H9 (cell line): ENCODE measurements at regions not wholly inside any gene's neighbourhood (a gene's known extent, or its start where the extent isn't known, plus 50 kb on each side); places are given as distances from the start of the nearest gene placed in this dataset.

Experiments used
- DNase-seq: peaks from one replicate; pipeline ENCODE4 v3.0.0-alpha.2; 2017
- H2AFZ ChIP-seq: one replicate; pipeline ENCODE4 v1.6.1; 2013; ENCODE audit warnings: mild to moderate bottlenecking, low read length, control low read depth, moderate library complexity
- H2AK5ac ChIP-seq: 2 replicates; pipeline ENCODE4 v1.6.1; 2013; ENCODE audit warnings: low read length, control low read depth, mixed read lengths; ENCODE audit not compliant: insufficient read length
- H2BK120ac ChIP-seq: one replicate; pipeline ENCODE4 v1.6.1; 2013; ENCODE audit warnings: low read depth, mild to moderate bottlenecking, low read length, control low read depth, inconsistent platforms; ENCODE audit not compliant: poor library complexity, severe bottlenecking
- H2BK12ac ChIP-seq: 2 replicates; pipeline ENCODE4 v1.6.1; 2013; ENCODE audit warnings: low read length, control low read depth, mixed read lengths, low read depth; ENCODE audit not compliant: insufficient read length
- H2BK15ac ChIP-seq: 2 replicates; pipeline ENCODE4 v1.6.1; 2013; ENCODE audit warnings: low read depth, low read length, control low read depth
- H2BK20ac ChIP-seq: one replicate; pipeline ENCODE4 v1.6.1; 2013; ENCODE audit warnings: low read depth, mild to moderate bottlenecking, low read length, control low read depth, inconsistent platforms; ENCODE audit not compliant: poor library complexity, severe bottlenecking
- H2BK5ac ChIP-seq: 2 replicates; pipeline ENCODE4 v1.6.1; 2013; ENCODE audit warnings: low read length, control low read depth, mixed read lengths; ENCODE audit not compliant: insufficient read length
- H3K14ac ChIP-seq: 2 replicates; pipeline ENCODE4 v1.6.1; 2013; ENCODE audit warnings: low read length, control low read depth; ENCODE audit not compliant: insufficient read depth
- H3K18ac ChIP-seq: 2 replicates; pipeline ENCODE4 v1.6.1; 2013; ENCODE audit warnings: low read depth, mild to moderate bottlenecking, mixed read lengths, low read length, control low read depth; ENCODE audit not compliant: insufficient read length
- H3K23ac ChIP-seq: 2 replicates; pipeline ENCODE4 v1.6.1; 2013; ENCODE audit warnings: low read length, control low read depth, mixed read lengths, low read depth; ENCODE audit not compliant: insufficient read length
- H3K23me2 ChIP-seq: 2 replicates; pipeline ENCODE4 v1.6.1; 2013; ENCODE audit warnings: low read depth, mild to moderate bottlenecking, mixed read lengths, low read length, control low read depth; ENCODE audit not compliant: insufficient read length, poor library complexity, severe bottlenecking
- H3K27ac ChIP-seq: 2 replicates; pipeline ENCODE4 v1.5.1; 2013; ENCODE audit warnings: low read length, control low read depth, mixed read lengths, low read depth; ENCODE audit not compliant: insufficient read length
- H3K27me3 ChIP-seq: 2 replicates; pipeline ENCODE4 v1.6.1; 2013; ENCODE audit warnings: low read length, control low read depth, inconsistent platforms; ENCODE audit not compliant: insufficient read depth
- H3K4ac ChIP-seq: 2 replicates; pipeline ENCODE4 v1.6.1; 2013; ENCODE audit warnings: low read depth, mild to moderate bottlenecking, control low read depth, inconsistent platforms, low read length, moderate library complexity
- H3K4me1 ChIP-seq: 2 replicates; pipeline ENCODE4 v1.6.1; 2013; ENCODE audit warnings: low read length, control low read depth, inconsistent platforms; ENCODE audit not compliant: insufficient read depth
- H3K4me2 ChIP-seq: 2 replicates; pipeline ENCODE4 v1.6.1; 2013; ENCODE audit warnings: low read length, control low read depth, mixed read lengths; ENCODE audit not compliant: insufficient read length, insufficient read depth
- H3K56ac ChIP-seq: 2 replicates; pipeline ENCODE4 v1.6.1; 2013; ENCODE audit warnings: low read depth, mild to moderate bottlenecking, mixed read lengths, low read length, control low read depth; ENCODE audit not compliant: insufficient read length
- H3K79me1 ChIP-seq: 2 replicates; pipeline ENCODE4 v1.6.1; 2013; ENCODE audit warnings: low read depth, mild to moderate bottlenecking, moderate library complexity, low read length, control low read depth, inconsistent platforms; ENCODE audit not compliant: insufficient read depth, poor library complexity, severe bottlenecking
- H3K79me2 ChIP-seq: 2 replicates; pipeline ENCODE4 v1.6.1; 2013; ENCODE audit warnings: low read length, control low read depth, inconsistent platforms; ENCODE audit not compliant: insufficient read depth
- H3K9ac ChIP-seq: 2 replicates; pipeline ENCODE4 v1.6.1; 2013; ENCODE audit warnings: low read length, control low read depth, mixed read lengths; ENCODE audit not compliant: insufficient read length; ENCODE audit errors: extremely low read depth
- H3K9me3 ChIP-seq: one replicate; pipeline ENCODE4 v1.6.1; 2013; ENCODE audit warnings: low read depth, low read length, inconsistent platforms; ENCODE audit not compliant: control insufficient read depth
- H3T11ph ChIP-seq: one replicate; pipeline ENCODE4 v1.6.1; 2013; ENCODE audit warnings: mild to moderate bottlenecking, low read length, control low read depth, inconsistent platforms
- H4K20me1 ChIP-seq: one replicate; pipeline ENCODE4 v1.6.1; 2013; ENCODE audit not compliant: control insufficient read depth, insufficient read length, insufficient read depth
- H4K5ac ChIP-seq: 2 replicates; pipeline ENCODE4 v1.6.1; 2013; ENCODE audit warnings: low read depth, mild to moderate bottlenecking, mixed read lengths, low read length, control low read depth; ENCODE audit not compliant: insufficient read length
- H4K8ac ChIP-seq: replicated peaks from 2 replicates; pipeline ENCODE4 v1.6.1; 2013; ENCODE audit warnings: low read length, control low read depth, mixed read lengths, low read depth; ENCODE audit not compliant: insufficient read length
- H4K91ac ChIP-seq: 2 replicates; pipeline ENCODE4 v1.6.1; 2013; ENCODE audit warnings: low read depth, mild to moderate bottlenecking, moderate library complexity, mixed read lengths, low read length, control low read depth; ENCODE audit not compliant: insufficient read length
- H3K27ac Mint-ChIP-seq, 3 experiments: 2 replicates in 2 of 3; 3 replicates in 1 of 3; pipeline ENCODE4 v1.8.0; 2020 to 2021; ENCODE audit warnings: mixed read lengths in 3 of 3, mild to moderate bottlenecking in 1 of 3, moderate library complexity in 1 of 3
- H3K27me3 Mint-ChIP-seq: 2 replicates; pipeline ENCODE4 v1.8.0; 2021; ENCODE audit warnings: low read depth, mild to moderate bottlenecking, moderate library complexity, mixed read lengths
- H3K36me3 Mint-ChIP-seq, 3 experiments: 2 replicates in 2 of 3; 3 replicates in 1 of 3; pipeline ENCODE4 v1.8.0; 2020 to 2021; ENCODE audit warnings: low read depth in 3 of 3, mixed read lengths in 3 of 3; ENCODE audit not compliant: insufficient read depth in 1 of 3
- H3K4me1 Mint-ChIP-seq, 2 experiments: 2 replicates each; pipeline ENCODE4 v1.8.0; 2020; ENCODE audit warnings: mixed read lengths in 2 of 2
- H3K4me3 Mint-ChIP-seq, 2 experiments: 2 replicates in 1 of 2; 3 replicates in 1 of 2; pipeline ENCODE4 v1.8.0; 2020 to 2021; ENCODE audit warnings: mild to moderate bottlenecking in 2 of 2, mixed read lengths in 2 of 2, moderate library complexity in 1 of 2
- H3K9me3 Mint-ChIP-seq, 2 experiments: 2 replicates in 1 of 2; 3 replicates in 1 of 2; pipeline ENCODE4 v1.8.0; 2020; ENCODE audit warnings: mild to moderate bottlenecking in 2 of 2, mixed read lengths in 2 of 2, moderate library complexity in 1 of 2
- CTCF ChIP-seq: fragments of 200-600 bp; sonication (generic); conservative IDR thresholded peaks from 3 replicates; pipeline ENCODE4 v1.8.0; 2021; ENCODE audit warnings: antibody characterized with exemption, mild to moderate bottlenecking
- WGBS: extraction: QIAGEN DNeasy Blood & Tissue Kit; methylation state at CpG from one replicate; pipeline ENCODE4 v1.1.7; 2013; ENCODE audit warnings: missing lambda C conversion rate, low lambda C conversion rate, mixed read lengths; ENCODE audit not compliant: insufficient read length; ENCODE audit errors: extremely low coverage; 5-methylcytosine and 5-hydroxymethylcytosine counted together

GRCh38 chr12:131279281-131279921, 325.7 kb downstream of the ADGRD1 start:
- no peak overlapping the region for H3T11ph ChIP-seq
- no peak overlapping the region for H2BK12ac ChIP-seq
- no peak overlapping the region for H2BK15ac ChIP-seq
- no peaks in the 10 kb centered on the region for H3K27me3 ChIP-seq
- H4K91ac ChIP-seq: no peak overlapping the region
- WGBS: no CpG with 5 or more reads among the region's 13 CpGs
- H2BK5ac ChIP-seq: no peak overlapping the region
- H4K8ac ChIP-seq: no peak overlapping the region
- no peak overlapping the region for H2AFZ ChIP-seq
- no peaks in the 10 kb centered on the region; a peak in 1 of 5 replicates for H3K9me3 Mint-ChIP-seq
- peak overlapping the region in 1 of 3 experiments; percentile 44; a peak in 2 of 7 replicates for H3K27ac Mint-ChIP-seq
- no peaks in the 10 kb centered on the region; the same call in 1 of the 2 replicates for H3K4me1 ChIP-seq
- DNase-seq: no peak
- no peak overlapping the region for H3K9ac ChIP-seq
- no peak overlapping the region for H3K27ac ChIP-seq
- H3K9me3 ChIP-seq: no peaks in the 10 kb centered on the region
- H3K56ac ChIP-seq: no peak overlapping the region
- peaks cover 0 to 2% (median 0%) of the 10 kb centered on the region in 3 experiments; a peak in 1 of 7 replicates for H3K36me3 Mint-ChIP-seq
- H3K4me1 Mint-ChIP-seq: peaks cover 6 to 24% of the 10 kb centered on the region in 2 experiments
- no peak overlapping the region for H3K4ac ChIP-seq
- no peak overlapping the region for H3K4me3 Mint-ChIP-seq
- H3K23me2 ChIP-seq: no peaks in the 10 kb centered on the region
- H3K23ac ChIP-seq: no peak overlapping the region
- no peak overlapping the region for H2BK120ac ChIP-seq
- H2AK5ac ChIP-seq: no peak overlapping the region
- no peak overlapping the region for H2BK20ac ChIP-seq
- no peaks in the 10 kb centered on the region for H3K79me2 ChIP-seq
- TF ChIP-seq CTCF: no peak
- no peak overlapping the region for H3K4me2 ChIP-seq
- no peaks in the 10 kb centered on the region for H3K79me1 ChIP-seq
- peak overlapping the region; percentile 28; the same call in 1 of the 2 replicates for H3K14ac ChIP-seq
- no peaks in the 10 kb centered on the region for H4K20me1 ChIP-seq
- H3K27me3 Mint-ChIP-seq: no peaks in the 10 kb centered on the region
- no peak overlapping the region for H4K5ac ChIP-seq
- no peak overlapping the region for H3K18ac ChIP-seq
